ENCODE measurements at regions not wholly inside any gene's neighbourhood (a gene's known extent, or its start where the extent isn't known, plus 50 kb on each side); places are given as distances from the start of the nearest gene placed in this dataset.

- DNase-seq: no peak
These were observed 647.0 kb downstream of the BRD1 start for GRCh38 chr22:49180683-49181024.

GRCh38 chr22:49179886-49180682 is 647.6 kb downstream of the BRD1 start:
- no peak for DNase-seq

DNA sequence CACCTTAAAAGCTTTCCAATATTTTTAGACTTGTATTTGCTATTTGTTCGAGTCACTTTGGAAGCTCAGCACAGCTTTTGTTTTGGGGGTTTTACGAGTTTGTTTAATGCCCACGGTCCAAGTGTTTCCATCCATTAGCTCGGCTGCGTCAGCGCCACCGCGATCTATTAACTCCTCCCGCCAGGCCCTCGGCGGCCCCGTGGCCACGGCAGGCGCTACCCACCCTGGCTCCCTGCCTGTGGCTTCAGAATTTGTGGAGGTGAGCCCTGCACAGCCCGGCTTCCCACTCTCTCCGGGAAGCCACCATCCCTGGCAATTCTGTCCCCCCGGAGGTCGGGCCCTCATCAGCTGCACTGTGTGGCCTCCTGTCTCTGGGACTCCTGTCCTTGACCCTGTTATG is 648.5 kb downstream of the BRD1 start:
- DNase-seq: no peak

DNA sequence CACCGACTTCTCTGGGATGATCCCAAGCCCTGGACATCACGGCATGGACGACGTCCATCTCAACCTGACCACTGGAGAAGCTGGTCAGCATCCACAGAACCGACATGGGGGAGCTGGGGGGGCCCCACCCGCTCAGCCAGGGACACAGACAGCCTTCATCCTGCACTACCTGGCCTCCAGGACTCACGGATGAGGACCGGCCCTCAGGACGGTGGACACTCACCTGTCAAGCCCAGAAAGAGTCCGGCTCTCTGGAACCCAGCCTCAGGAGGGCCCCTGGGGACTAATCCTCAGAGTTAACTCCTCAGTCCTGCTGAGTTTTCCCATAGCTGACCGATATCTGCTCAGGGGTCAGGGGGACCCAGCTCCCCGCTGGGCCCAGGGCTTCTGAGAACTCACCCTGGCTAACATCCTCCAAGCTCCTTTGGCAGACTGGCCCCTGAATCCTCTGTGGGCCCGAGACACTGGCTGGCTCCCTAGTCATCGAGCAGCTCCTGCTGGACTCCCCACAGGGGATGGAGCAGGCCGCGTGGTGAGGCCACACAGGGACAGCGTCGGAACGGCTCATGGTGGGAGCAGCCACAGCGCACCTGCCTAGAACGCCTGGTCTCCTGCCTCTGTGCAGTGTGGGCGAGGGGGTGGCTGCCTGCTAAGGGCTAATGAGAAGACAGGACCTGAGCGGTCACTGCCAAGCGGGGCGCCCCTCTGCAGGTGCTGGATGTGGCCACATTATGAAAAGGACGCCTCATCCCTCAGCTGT is 649.2 kb downstream of the BRD1 start:
- DNase-seq: no peak

GRCh38 chr22:49177666-49178065 is 650.0 kb downstream of the BRD1 start:
- no peak for DNase-seq

- DNase-seq: no peak
These were observed 650.7 kb downstream of the BRD1 start for GRCh38 chr22:49176956-49177355.

- DNase-seq: no peak
These were observed 657.6 kb downstream of the BRD1 start for GRCh38 chr22:49170053-49170452.

DNA sequence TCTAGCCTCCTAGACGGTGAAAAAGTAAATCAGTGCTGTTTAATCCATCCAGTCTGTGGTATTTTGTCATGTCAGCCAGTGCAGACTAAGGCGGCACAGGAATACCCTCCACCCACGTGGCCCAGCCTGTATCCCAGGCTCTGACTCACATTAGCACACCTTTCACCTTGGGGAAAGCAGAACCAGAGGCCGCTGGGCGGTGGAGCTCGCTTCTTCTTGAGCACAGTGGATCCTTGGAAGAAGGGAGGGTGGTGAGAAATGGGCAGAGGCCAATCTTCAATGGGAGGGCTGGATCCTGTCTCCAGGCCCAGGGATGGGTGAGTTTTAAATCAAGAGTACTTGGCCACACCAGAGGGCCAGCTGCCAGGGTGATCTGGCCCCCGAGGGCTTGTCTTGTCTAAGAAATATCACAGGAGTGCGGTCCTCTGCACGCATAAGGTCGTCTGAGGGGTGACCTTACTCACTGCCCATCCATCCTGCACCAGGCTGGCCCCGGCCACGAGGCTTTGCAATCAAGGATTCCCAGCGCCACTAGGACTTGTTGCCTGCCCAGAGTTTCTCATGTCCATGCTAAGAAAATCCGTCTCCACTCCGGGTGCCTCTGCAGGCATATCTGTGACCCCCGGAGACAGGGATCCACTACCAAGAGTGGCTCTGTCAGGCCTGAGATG is 658.5 kb downstream of the BRD1 start:
- no peak for DNase-seq

GRCh38 chr22:49168219-49168813 is 659.4 kb downstream of the BRD1 start:
- DNase-seq: no peak

- DNase-seq: no peak
These were observed 660.9 kb downstream of the BRD1 start for GRCh38 chr22:49166746-49167145.

GRCh38 chr22:49166211-49166610 is 661.5 kb downstream of the BRD1 start:
- no peak for DNase-seq

DNA sequence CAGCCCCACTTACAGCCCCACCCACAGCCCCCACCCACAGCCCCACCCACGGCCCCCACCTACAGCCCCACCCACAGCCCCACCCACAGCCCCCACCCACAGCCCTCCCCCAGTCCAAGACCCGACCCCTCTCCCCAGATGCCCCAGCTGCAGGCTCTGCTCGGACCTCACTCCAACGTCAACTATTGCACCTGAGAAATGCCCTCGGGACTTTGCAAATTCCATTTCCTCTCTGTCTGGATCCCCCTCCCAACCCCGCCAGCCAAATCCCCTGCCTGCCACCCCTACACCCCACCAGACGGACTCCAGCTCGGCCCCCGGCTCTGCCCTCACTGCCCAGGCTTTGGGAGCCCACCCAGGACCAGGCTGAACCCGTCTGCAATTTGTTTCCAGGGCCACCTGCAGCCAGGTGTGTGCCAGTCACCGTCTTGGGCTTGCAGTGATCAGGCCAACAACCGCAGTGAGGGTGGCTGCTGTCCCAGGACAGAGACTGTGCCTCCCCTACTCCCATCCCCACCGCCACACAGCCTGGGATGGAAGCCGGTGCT is 662.8 kb downstream of the BRD1 start:
- DNase-seq: no peak

DNA sequence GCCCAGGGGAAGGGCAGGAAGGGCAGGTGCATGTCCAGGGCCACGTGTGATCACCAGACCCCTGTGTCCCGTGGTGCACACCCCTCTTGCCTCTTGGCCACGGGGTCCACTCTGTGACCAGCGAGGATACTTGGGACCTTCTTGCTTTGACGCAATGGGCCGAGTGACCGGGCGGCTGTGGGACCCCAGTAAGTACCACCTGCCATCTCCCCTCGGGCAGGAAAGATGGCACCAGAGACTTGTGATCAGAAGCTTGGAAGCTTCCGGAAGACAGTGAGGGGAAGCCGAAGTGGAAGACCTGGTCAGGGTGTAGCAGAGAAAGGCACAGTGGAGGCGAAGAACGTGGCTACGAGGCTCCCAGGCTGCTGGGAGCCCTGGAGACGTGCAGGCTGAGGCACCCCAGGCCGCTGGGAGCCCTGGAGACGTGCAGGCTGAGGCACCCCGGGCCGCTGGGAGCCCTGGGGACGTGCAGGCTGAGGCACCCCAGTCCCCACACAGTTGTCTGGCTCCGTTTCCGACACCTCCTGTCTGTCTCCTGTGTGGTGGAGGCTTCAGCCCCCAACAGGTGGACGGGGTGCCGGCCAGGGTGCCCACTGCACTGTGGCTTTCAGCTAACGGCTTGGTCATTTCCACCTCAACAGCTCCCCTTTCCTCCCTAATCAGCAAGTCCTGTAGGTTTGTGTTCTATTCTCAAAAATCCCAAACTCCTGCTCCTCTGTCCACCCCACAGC is 663.5 kb downstream of the BRD1 start:
- no peak for DNase-seq

DNA sequence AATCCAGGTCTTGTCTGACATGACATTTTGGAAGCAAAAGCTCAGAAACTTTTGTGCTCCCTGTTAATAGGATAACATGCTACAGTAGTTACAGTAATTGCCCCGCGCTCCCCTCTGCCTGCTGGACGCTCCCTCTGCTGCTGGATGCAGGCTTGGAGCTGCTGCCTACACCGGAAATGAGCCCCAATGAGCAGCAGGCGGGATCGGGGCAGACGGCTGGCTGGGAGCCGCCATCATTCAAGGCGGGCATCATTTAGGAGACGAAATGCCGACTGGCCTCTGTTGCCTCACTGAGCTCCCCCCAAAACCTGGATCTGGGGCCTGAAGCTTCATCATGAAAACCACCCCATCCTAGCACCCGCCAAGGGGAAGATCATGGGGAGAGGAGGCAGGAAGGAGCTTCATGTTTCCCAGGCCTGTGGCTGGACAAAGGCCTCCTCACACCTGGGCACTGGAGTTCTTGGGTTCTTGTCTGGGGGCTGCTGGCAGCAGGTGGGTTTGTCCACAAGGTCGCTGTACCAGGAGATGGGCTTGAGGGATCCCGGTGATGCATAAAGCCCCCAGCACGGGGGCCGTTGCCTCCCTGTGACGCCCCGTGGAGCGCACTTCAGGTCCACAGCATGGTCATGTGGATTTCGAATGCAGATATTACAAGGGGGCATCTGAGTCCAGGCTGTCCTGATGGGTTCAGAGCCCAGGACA is 664.3 kb downstream of the BRD1 start:
- DNase-seq: no peak

DNA sequence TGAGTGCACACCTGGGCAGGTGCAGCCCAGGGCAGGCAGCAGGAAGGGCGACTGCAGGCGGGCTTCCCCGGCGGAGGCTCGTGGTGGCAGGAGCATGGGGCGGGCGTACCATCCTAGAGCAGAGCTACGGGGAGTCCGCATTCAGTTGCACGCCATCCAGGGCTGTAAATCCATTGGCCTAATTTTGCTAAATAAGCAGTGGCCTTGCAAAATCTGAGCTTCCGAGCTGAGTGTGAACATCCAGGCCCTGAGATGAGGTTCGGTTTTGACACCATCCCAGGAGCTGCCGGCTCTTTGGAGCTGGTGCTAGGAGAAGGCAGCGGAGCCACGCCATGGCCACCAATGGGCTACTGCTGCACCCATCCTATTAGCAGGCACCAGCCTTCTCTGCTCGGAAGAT is 664.8 kb downstream of the BRD1 start:
- DNase-seq: no peak

DNA sequence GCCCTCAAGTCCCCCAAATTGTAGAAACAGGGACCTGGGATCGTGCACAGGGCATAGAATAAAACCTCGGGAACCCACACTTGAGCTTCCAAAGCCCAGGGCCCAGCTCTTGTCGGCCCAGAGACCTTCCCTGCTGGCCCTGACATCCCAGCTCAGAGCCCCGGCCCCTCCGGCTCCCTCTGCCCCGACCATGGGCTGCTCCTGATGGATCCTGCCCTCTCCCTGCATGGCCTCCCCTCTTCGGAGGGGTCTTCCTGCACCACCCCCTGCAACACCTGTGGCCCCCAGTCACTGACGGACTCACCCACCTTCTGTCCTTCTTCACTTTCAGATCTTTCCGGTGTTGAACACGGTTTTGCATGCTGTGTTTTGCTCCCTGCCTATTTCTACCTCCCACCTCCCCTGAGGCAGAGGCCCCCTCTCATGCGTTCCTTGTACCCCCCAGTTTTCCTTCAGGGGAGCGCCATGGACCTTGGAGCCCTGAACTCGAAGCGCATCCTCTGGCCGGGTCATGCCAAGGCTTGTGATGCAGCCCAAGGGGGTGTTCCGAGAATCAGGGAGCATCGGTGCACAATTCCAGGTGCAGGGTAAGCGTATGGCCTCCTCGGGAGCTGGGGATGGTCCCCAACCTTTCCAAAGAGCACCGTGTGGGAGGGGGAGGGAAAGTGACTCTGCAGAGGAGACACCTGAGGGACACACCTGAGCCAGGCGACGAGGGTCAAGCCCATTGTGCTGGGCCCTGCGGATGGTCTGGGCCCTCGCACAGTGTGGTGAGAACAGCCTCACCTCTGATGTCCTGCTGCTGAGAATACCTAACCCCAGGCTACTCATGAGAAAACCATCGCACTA is 666.4 kb downstream of the BRD1 start:
- peak in 1 of 5 donors; percentile 6 for DNase-seq

DNA sequence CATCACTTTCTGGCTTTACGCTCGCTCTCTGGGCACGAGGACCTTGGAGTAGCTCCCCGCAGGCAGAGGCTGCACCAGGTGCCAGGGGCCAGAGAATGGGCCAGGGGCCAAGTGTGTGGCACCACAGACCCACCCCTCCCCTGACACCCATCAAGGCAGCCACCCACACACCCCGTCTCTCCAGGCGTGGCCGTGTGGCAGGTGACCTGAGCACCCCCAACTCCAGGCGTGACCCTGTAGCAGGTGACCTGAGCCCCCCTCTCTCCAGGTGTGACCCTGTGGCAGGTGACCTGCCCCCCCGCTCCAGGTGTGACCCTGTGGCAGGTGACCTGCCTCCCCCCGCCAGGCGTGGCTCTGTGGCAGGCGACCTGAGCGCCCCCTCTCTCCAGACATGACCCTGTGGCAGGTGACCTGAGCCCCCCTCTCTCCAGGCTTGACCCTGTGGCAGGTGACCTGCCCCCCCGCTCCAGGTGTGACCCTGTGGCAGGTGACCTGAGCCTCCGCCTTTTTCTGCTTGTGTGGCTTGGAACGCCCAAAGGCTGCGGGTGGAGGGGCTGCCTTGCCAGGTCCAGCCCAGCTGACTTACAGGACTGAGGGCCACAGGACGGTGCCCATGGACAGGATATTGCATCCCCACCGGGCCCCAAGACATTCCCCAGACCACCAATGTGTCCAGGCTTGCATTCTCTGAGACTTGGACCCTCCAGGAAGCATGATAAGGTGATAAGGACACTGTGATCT is 667.2 kb downstream of the BRD1 start:
- no peak for DNase-seq

DNA sequence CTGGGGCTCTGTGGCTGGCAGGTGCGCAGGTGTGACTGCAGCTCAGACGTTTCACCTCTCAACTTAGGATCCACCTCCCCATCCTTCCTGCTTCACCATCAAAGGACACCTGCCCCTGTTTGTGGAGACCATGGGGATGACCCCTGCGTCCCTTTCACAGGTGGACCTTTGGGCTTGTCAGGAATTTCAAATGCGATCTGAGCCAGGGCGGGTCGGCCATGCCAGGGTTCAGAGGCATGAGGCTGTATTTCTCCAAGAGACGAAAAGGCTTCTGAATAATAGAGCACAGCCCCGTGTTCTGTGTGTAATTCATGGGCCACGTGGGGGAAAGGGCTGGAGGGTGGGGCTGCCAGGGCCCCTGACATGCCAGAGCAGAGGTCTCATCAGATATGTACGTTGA is 668.0 kb downstream of the BRD1 start:
- DNase-seq: no peak

GRCh38 chr22:49158741-49159564 is 668.7 kb downstream of the BRD1 start:
- peak in 1 of 5 donors; percentile 5 for DNase-seq
